Endothelial cell (in vitro differentiated cells): ENCODE measurements at regions not wholly inside any gene's neighbourhood (a gene's known extent, or its start where the extent isn't known, plus 50 kb on each side); places are given as distances from the start of the nearest gene placed in this dataset.

Source experiments
- DNase-seq: peaks from one replicate; pipeline ENCODE4 v3.0.0; 2021; ENCODE audit warnings: low spot score
- H3K27ac Mint-ChIP-seq: one replicate; pipeline ENCODE4 v1.8.0; 2021; ENCODE audit warnings: mixed read lengths, inconsistent platforms; ENCODE audit not compliant: unreplicated experiment
- H3K27me3 Mint-ChIP-seq: one replicate; pipeline ENCODE4 v1.8.0; 2021; ENCODE audit warnings: mild to moderate bottlenecking, moderate library complexity, mixed read lengths, inconsistent platforms; ENCODE audit not compliant: unreplicated experiment
- H3K36me3 Mint-ChIP-seq: one replicate; pipeline ENCODE4 v1.8.0; 2021; ENCODE audit warnings: mild to moderate bottlenecking, low read depth, mixed read lengths, inconsistent platforms; ENCODE audit not compliant: unreplicated experiment
- H3K4me1 Mint-ChIP-seq: one replicate; pipeline ENCODE4 v1.8.0; 2021; ENCODE audit warnings: mild to moderate bottlenecking, mixed read lengths, inconsistent platforms; ENCODE audit not compliant: unreplicated experiment
- H3K4me3 Mint-ChIP-seq: one replicate; pipeline ENCODE4 v1.8.0; 2021; ENCODE audit warnings: mild to moderate bottlenecking, mixed read lengths, inconsistent platforms; ENCODE audit not compliant: unreplicated experiment
- H3K9me3 Mint-ChIP-seq: one replicate; pipeline ENCODE4 v1.8.0; 2021; ENCODE audit warnings: mixed read lengths, inconsistent platforms; ENCODE audit not compliant: unreplicated experiment
- CTCF ChIP-seq: fragments of 200-600 bp; sonication (generic); IDR thresholded peaks from one replicate; pipeline ENCODE4 v1.5.0; 2021; ENCODE audit warnings: antibody characterized with exemption; ENCODE audit not compliant: unreplicated experiment

- Mint-ChIP-seq H3K4me1 (peaks cover 9% of the 10 kb centered on the region), H3K9me3 (no peaks in the 10 kb centered on the region), H3K36me3 (no peaks in the 10 kb centered on the region), H3K4me3 (no peak overlapping the region), H3K27me3 (no peaks in the 10 kb centered on the region), H3K27ac (no peak overlapping the region)
- no peak for TF ChIP-seq CTCF
- no peak for DNase-seq
These were observed 266.1 kb upstream of the SIX2 start for GRCh38 chr2:45275242-45275805.

- Mint-ChIP-seq H3K27ac (no peak overlapping the region), H3K27me3 (no peaks in the 10 kb centered on the region), H3K9me3 (no peaks in the 10 kb centered on the region), H3K4me3 (no peak overlapping the region), H3K36me3 (no peaks in the 10 kb centered on the region), H3K4me1 (peaks cover 9% of the 10 kb centered on the region)
- DNase-seq: no peak
- TF ChIP-seq CTCF: no peak
These were observed 265.1 kb upstream of the SIX2 start for GRCh38 chr2:45274250-45274926.

- Mint-ChIP-seq H3K4me1 (peaks cover 9% of the 10 kb centered on the region), H3K36me3 (no peaks in the 10 kb centered on the region), H3K27me3 (no peaks in the 10 kb centered on the region), H3K9me3 (no peaks in the 10 kb centered on the region), H3K4me3 (no peak overlapping the region), H3K27ac (no peak overlapping the region)
- DNase-seq: no peak
- TF ChIP-seq CTCF: no peak
These were observed 264.4 kb upstream of the SIX2 start for GRCh38 chr2:45273412-45274249.

GRCh38 chr2:45272549-45273265, 263.5 kb upstream of the SIX2 start:
- no peak overlapping the region for H3K27ac Mint-ChIP-seq
- peaks cover 9% of the 10 kb centered on the region for H3K4me1 Mint-ChIP-seq
- H3K9me3 Mint-ChIP-seq: no peaks in the 10 kb centered on the region
- no peaks in the 10 kb centered on the region for H3K36me3 Mint-ChIP-seq
- H3K4me3 Mint-ChIP-seq: no peak overlapping the region
- DNase-seq: no peak
- no peak for TF ChIP-seq CTCF
- H3K27me3 Mint-ChIP-seq: peaks cover 2% of the 10 kb centered on the region
